WERI-Rb-1 (cell line): ENCODE measurements at regions not wholly inside any gene's neighbourhood (a gene's known extent, or its start where the extent isn't known, plus 50 kb on each side); places are given as distances from the start of the nearest gene placed in this dataset.

ENCODE experiments used
- DNase-seq: peaks from one replicate; pipeline ENCODE4 v3.0.0-alpha.2; 2020
- H3K27ac ChIP-seq: fragments of 250-450 bp; sonication (Bioruptor Pico); 2 replicates; pipeline ENCODE4 v1.5.1; 2020; ENCODE audit warnings: mild to moderate bottlenecking, moderate library complexity
- H3K27me3 ChIP-seq: fragments of 250-450 bp; sonication (Bioruptor Pico); 2 replicates; pipeline ENCODE4 v1.5.1; 2021; ENCODE audit warnings: mild to moderate bottlenecking, low read depth, moderate library complexity; ENCODE audit not compliant: insufficient read depth, severe bottlenecking
- H3K36me3 ChIP-seq: fragments of 250-450 bp; sonication (Bioruptor Pico); 2 replicates; pipeline ENCODE4 v1.5.1; 2020; ENCODE audit warnings: mild to moderate bottlenecking, moderate library complexity
- H3K4me3 ChIP-seq: 2 replicates; pipeline ENCODE4 v1.5.1; 2011; ENCODE audit warnings: low read depth, mild to moderate bottlenecking, control low read depth, low read length
- H3K9me3 ChIP-seq: fragments of 250-450 bp; sonication (Bioruptor Pico); 2 replicates; pipeline ENCODE4 v1.5.1; 2021; ENCODE audit warnings: mild to moderate bottlenecking, moderate library complexity; ENCODE audit not compliant: severe bottlenecking
- CTCF ChIP-seq: IDR thresholded peaks from 2 replicates; pipeline ENCODE4 v1.5.1; 2011; ENCODE audit warnings: low read depth, mild to moderate bottlenecking, control low read depth, inconsistent platforms, low read length

- no peak for DNase-seq
- no peaks in the 10 kb centered on the region for H3K27me3 ChIP-seq
- TF ChIP-seq CTCF, result no peak
- H3K36me3 ChIP-seq, result no peaks in the 10 kb centered on the region
- no peak overlapping the region for H3K27ac ChIP-seq
- H3K9me3 ChIP-seq, result peaks cover 5% of the 10 kb centered on the region
- no peak overlapping the region for H3K4me3 ChIP-seq
These were observed 519.6 kb upstream of the LINC00305 start for GRCh38 chr18:64668461-64668962.

- no peak for TF ChIP-seq CTCF
- DNase-seq, result no peak
- H3K27me3 ChIP-seq, result no peaks in the 10 kb centered on the region
- no peak overlapping the region for H3K4me3 ChIP-seq
- no peak overlapping the region for H3K27ac ChIP-seq
- H3K36me3 ChIP-seq, result no peaks in the 10 kb centered on the region
- H3K9me3 ChIP-seq, result no peaks in the 10 kb centered on the region
These were observed 514.2 kb upstream of the LINC00305 start for GRCh38 chr18:64663086-64663485.

GRCh38 chr18:64659196-64659595 is 510.3 kb upstream of the LINC00305 start:
- H3K27ac ChIP-seq, result no peak overlapping the region
- no peaks in the 10 kb centered on the region for H3K36me3 ChIP-seq
- no peak overlapping the region for H3K4me3 ChIP-seq
- H3K9me3 ChIP-seq, result no peaks in the 10 kb centered on the region
- DNase-seq, result peak; percentile 58
- H3K27me3 ChIP-seq, result no peaks in the 10 kb centered on the region
- TF ChIP-seq CTCF, result no peak

- Histone ChIP-seq H3K4me3 (no peak overlapping the region), H3K9me3 (no peaks in the 10 kb centered on the region), H3K36me3 (no peaks in the 10 kb centered on the region), H3K27ac (no peak overlapping the region), H3K27me3 (no peaks in the 10 kb centered on the region)
- no peak for TF ChIP-seq CTCF
- no peak for DNase-seq
These were observed 504.2 kb upstream of the LINC00305 start for GRCh38 chr18:64653068-64653467.

- Histone ChIP-seq H3K4me3 (no peak overlapping the region), H3K27me3 (no peaks in the 10 kb centered on the region), H3K9me3 (peaks cover 5% of the 10 kb centered on the region), H3K36me3 (no peaks in the 10 kb centered on the region), H3K27ac (no peak overlapping the region)
- TF ChIP-seq CTCF, result no peak
- DNase-seq, result no peak
These were observed 501.2 kb upstream of the LINC00305 start for GRCh38 chr18:64650068-64650467.

- no peaks in the 10 kb centered on the region for H3K36me3 ChIP-seq
- H3K9me3 ChIP-seq, result peaks cover 5% of the 10 kb centered on the region
- no peaks in the 10 kb centered on the region for H3K27me3 ChIP-seq
- no peak overlapping the region for H3K27ac ChIP-seq
- no peak for DNase-seq
- no peak for TF ChIP-seq CTCF
- H3K4me3 ChIP-seq, result no peak overlapping the region
These were observed 496.9 kb upstream of the LINC00305 start for GRCh38 chr18:64645753-64646152.
